HUES64 (cell line): ENCODE measurements at regions not wholly inside any gene's neighbourhood (a gene's known extent, or its start where the extent isn't known, plus 50 kb on each side); places are given as distances from the start of the nearest gene placed in this dataset.

Experiments
- H3K27ac ChIP-seq: 2 replicates; pipeline ENCODE4 v1.7.0; 2013; ENCODE audit warnings: low read depth, low read length, inconsistent platforms
- H3K27me3 ChIP-seq: 2 replicates; pipeline ENCODE4 v1.6.1; 2013; ENCODE audit warnings: mild to moderate bottlenecking, low read length; ENCODE audit not compliant: insufficient read depth
- H3K36me3 ChIP-seq: 2 replicates; pipeline ENCODE4 v1.6.1; 2013; ENCODE audit warnings: mild to moderate bottlenecking, low read length; ENCODE audit not compliant: insufficient read depth
- H3K4me1 ChIP-seq: 2 replicates; pipeline ENCODE4 v1.6.1; 2013; ENCODE audit warnings: mild to moderate bottlenecking, low read length, moderate library complexity; ENCODE audit not compliant: insufficient read depth
- H3K4me3 ChIP-seq: 2 replicates; pipeline ENCODE4 v1.5.1; 2013; ENCODE audit warnings: mild to moderate bottlenecking, low read length, moderate library complexity
- H3K9ac ChIP-seq: 2 replicates; pipeline ENCODE4 v1.6.1; 2013; ENCODE audit warnings: mild to moderate bottlenecking, low read depth, low read length
- H3K9me3 ChIP-seq: 2 replicates; pipeline ENCODE4 v1.6.1; 2013; ENCODE audit warnings: low read depth, low read length; ENCODE audit not compliant: insufficient read depth
- WGBS: fragments of 150-250, 120-280 bp; methylation state at CpG from one replicate; pipeline ENCODE4 v1.1.7; 2013; ENCODE audit warnings: missing lambda C conversion rate; 5-methylcytosine and 5-hydroxymethylcytosine counted together

DNA sequence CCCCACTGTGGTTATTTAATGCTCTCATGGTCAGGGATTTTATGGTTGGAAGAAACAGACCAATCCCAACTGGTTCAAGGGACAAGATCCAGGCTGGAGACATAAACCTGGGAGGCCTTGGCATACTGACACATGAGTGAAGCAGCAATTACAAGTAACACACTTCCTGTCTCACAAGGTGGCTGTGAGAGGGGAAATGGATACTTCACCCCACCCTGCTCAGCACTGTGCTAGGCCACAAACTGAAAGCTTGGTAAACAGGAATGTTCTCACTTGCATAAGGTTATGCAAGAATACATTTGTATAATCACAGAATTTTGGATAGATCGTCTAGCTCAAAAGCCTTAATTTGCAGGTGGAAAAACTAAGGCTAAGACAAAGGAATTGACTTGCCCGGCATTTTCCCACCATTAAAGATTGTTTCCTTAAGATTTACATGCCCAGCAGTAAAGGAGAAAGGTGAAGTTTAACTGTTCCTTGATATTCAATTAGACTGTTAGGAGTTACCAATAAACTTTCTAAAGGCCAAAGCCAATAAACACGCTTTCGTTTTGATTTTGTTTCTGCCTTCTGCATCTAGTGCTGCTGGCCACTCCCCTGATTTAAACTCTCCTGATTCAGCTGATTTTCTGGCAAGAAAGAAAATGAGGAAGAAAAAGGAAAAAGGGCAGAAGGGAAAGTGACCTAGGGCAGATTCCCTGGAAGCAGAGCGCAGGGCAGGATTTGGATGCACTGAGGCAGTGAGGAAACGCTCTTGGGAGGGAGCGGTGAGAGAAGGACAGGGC is 215.6 kb upstream of the CDH5 start:
- Histone ChIP-seq H3K9ac (no peak overlapping the region), H3K27ac (no peak overlapping the region), H3K36me3 (no peaks in the 10 kb centered on the region), H3K9me3 (no peaks in the 10 kb centered on the region), H3K27me3 (no peaks in the 10 kb centered on the region), H3K4me3 (no peak overlapping the region), H3K4me1 (no peaks in the 10 kb centered on the region)
- WGBS: 86% methylated on average over 7 of the region's 7 CpGs

DNA sequence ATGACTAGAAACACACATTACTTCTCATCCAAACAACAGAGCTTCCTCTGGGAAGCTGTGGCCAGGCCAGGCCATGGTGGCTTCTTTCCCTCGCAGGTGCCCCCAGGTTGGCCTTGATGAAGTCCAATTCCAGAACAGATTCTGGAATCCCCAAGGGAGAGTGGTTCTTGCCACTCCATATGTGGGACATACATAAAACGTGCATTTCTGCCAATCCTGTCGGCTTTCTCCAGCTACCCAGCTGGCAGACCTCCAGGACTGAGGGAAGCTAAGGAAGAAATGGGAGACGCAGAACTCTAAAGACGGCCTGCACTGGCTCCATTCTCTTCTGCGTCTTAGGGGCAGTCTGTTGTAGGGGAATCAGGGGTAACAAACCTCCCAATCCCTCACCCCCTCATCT is 219.2 kb upstream of the CDH5 start:
- H3K36me3 ChIP-seq: no peaks in the 10 kb centered on the region
- WGBS: 93% methylated on average over 6 of the region's 6 CpGs
- H3K27ac ChIP-seq: no peak overlapping the region
- H3K4me1 ChIP-seq: no peaks in the 10 kb centered on the region
- no peak overlapping the region for H3K9ac ChIP-seq
- H3K9me3 ChIP-seq: no peaks in the 10 kb centered on the region
- no peak overlapping the region for H3K4me3 ChIP-seq
- H3K27me3 ChIP-seq: no peaks in the 10 kb centered on the region

GRCh38 chr16:66146798-66147197 is 219.7 kb upstream of the CDH5 start:
- Histone ChIP-seq H3K4me3 (no peak overlapping the region), H3K36me3 (no peaks in the 10 kb centered on the region), H3K4me1 (no peaks in the 10 kb centered on the region), H3K27ac (no peak overlapping the region), H3K9me3 (no peaks in the 10 kb centered on the region), H3K27me3 (no peaks in the 10 kb centered on the region), H3K9ac (no peak overlapping the region)
- WGBS: 96% methylated on average over 9 of the region's 9 CpGs

- WGBS: 96% methylated on average over 1 of the region's 3 CpGs
- Histone ChIP-seq H3K9ac (no peak overlapping the region), H3K4me3 (no peak overlapping the region), H3K4me1 (no peaks in the 10 kb centered on the region), H3K27me3 (no peaks in the 10 kb centered on the region), H3K27ac (no peak overlapping the region), H3K36me3 (no peaks in the 10 kb centered on the region), H3K9me3 (no peaks in the 10 kb centered on the region)
Observed at GRCh38 chr16:66144641-66145040, 221.8 kb upstream of the CDH5 start.

DNA sequence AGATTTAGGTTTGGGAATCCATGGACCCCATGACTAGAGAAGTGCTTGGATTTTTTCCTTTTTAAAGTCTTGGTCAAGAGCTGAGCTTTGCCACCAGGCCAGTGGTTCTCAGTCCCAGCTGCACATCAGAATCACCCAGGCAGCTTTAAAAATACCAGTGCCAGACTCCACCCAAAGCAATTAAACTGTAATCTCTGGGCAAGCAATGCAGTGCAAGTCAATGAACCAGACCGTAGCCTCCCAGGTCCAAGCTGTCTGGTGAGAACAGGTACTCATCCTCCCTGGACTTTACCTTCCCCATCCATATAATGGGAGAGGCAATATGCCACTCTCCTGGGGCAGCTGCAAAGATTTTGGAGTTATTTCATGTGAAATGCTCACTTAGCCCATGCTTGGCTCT is 223.1 kb upstream of the CDH5 start:
- Histone ChIP-seq H3K27me3 (no peaks in the 10 kb centered on the region), H3K36me3 (no peaks in the 10 kb centered on the region), H3K4me1 (0 out of 2 replicates have a peak, but pooled peaks cover 7% of the 10 kb centered on the region), H3K27ac (no peak overlapping the region), H3K9me3 (no peaks in the 10 kb centered on the region), H3K9ac (no peak overlapping the region), H3K4me3 (no peak overlapping the region)
- WGBS: 96% methylated on average over 1 of the region's 1 CpG

GRCh38 chr16:66141885-66142284 is 224.6 kb upstream of the CDH5 start:
- Histone ChIP-seq H3K27ac (no peak overlapping the region), H3K4me3 (no peak overlapping the region), H3K9me3 (no peaks in the 10 kb centered on the region), H3K9ac (no peak overlapping the region), H3K4me1 (0 out of 2 replicates have a peak, but pooled peaks cover 9% of the 10 kb centered on the region), H3K36me3 (no peaks in the 10 kb centered on the region), H3K27me3 (no peaks in the 10 kb centered on the region)
- WGBS: 93% methylated on average over 5 of the region's 5 CpGs

GRCh38 chr16:66137853-66138252 is 228.6 kb upstream of the CDH5 start:
- Histone ChIP-seq H3K9me3 (no peaks in the 10 kb centered on the region), H3K4me3 (no peak overlapping the region), H3K27me3 (no peaks in the 10 kb centered on the region), H3K9ac (no peak overlapping the region), H3K36me3 (no peaks in the 10 kb centered on the region), H3K4me1 (0 out of 2 replicates have a peak, but pooled peaks cover 9% of the 10 kb centered on the region), H3K27ac (no peak overlapping the region)
- 93% methylated on average over 3 of the region's 3 CpGs for WGBS

DNA sequence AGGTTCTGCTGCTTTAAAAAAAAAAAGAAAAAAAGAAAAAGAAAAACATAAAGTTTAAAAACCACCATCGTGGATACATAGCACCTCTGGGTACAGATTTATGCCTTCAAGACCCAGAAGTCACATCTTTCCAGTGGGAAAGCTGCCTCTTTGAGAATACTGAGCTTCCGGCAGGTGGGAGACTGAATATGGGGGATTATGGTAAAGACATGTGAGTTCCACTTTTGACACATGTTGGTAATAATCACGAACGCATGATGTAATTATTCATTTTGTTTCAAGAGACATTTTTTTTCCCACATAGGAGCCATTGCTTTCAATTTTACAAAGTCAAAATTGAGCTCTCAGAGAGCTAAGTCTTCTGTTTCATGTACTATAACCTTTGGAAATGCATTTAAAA is 229.7 kb upstream of the CDH5 start:
- H3K4me3 ChIP-seq: no peak overlapping the region
- H3K36me3 ChIP-seq: no peaks in the 10 kb centered on the region
- H3K27ac ChIP-seq: no peak overlapping the region
- no peaks in the 10 kb centered on the region for H3K9me3 ChIP-seq
- 91% methylated on average over 4 of the region's 4 CpGs for WGBS
- no peak overlapping the region for H3K9ac ChIP-seq
- H3K4me1 ChIP-seq: 0 out of 2 replicates have a peak, but pooled peaks cover 9% of the 10 kb centered on the region
- no peaks in the 10 kb centered on the region for H3K27me3 ChIP-seq

GRCh38 chr16:66135838-66136237 is 230.7 kb upstream of the CDH5 start:
- Histone ChIP-seq H3K4me3 (no peak overlapping the region), H3K9me3 (no peaks in the 10 kb centered on the region), H3K9ac (no peak overlapping the region), H3K27ac (no peak overlapping the region), H3K36me3 (no peaks in the 10 kb centered on the region), H3K4me1 (0 out of 2 replicates have a peak, but pooled peaks cover 9% of the 10 kb centered on the region), H3K27me3 (no peaks in the 10 kb centered on the region)
- WGBS: 97% methylated on average over 5 of the region's 5 CpGs

DNA sequence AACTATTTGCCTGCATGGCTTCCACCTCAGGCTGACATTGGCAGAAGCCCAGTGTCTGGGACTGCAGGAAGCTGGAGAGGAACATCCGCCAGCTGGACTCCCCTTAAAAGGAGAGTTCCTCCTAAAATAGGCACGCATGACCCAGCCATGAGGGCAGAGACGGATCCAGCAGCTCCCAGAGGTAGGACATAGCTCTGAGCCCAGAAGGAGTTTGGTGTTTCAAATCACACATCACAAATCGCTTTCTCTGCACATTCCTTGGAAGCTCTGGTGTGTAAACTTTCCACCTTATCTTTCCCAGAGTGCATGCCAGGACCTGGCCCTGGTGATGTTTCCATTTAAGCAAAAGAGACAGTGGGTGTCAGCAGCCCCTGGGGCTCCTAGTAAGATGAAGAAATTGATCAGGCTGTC is 231.1 kb upstream of the CDH5 start:
- no peak overlapping the region for H3K4me3 ChIP-seq
- no peak overlapping the region for H3K27ac ChIP-seq
- no peak overlapping the region for H3K9ac ChIP-seq
- H3K4me1 ChIP-seq: peaks cover 12% of the 10 kb centered on the region
- no peaks in the 10 kb centered on the region for H3K36me3 ChIP-seq
- WGBS: 95% methylated on average over 4 of the region's 4 CpGs
- H3K9me3 ChIP-seq: no peaks in the 10 kb centered on the region
- no peaks in the 10 kb centered on the region for H3K27me3 ChIP-seq

- 85% methylated on average over 5 of the region's 5 CpGs for WGBS
- Histone ChIP-seq H3K27ac (no peak overlapping the region), H3K36me3 (no peaks in the 10 kb centered on the region), H3K4me3 (no peak overlapping the region), H3K9me3 (no peaks in the 10 kb centered on the region), H3K27me3 (no peaks in the 10 kb centered on the region), H3K9ac (no peak overlapping the region), H3K4me1 (peaks cover 17% of the 10 kb centered on the region)
Observed at GRCh38 chr16:66134875-66135274, 231.6 kb upstream of the CDH5 start.
